Fibroblast of lung (primary cell): ENCODE measurements at regions not wholly inside any gene's neighbourhood (a gene's known extent, or its start where the extent isn't known, plus 50 kb on each side); places are given as distances from the start of the nearest gene placed in this dataset.

Source experiments
- CTCF ChIP-seq, 2 donors: IDR thresholded peaks in 1 of 2; conservative IDR thresholded peaks in 1 of 2; 1 replicate in 1 of 2; 2 replicates in 1 of 2; pipeline ENCODE4 v1.5.1; 2011 to 2012; ENCODE audit warnings: low read length in 2 of 2, control low read depth in 1 of 2, inconsistent platforms in 1 of 2, low read depth in 1 of 2, mild to moderate bottlenecking in 1 of 2
- EZH2 ChIP-seq: IDR thresholded peaks from 2 replicates; pipeline ENCODE4 v1.5.1; 2012; ENCODE audit warnings: low read length, control low read depth, mild to moderate bottlenecking; ENCODE audit errors: missing control alignments

GRCh38 chr4:176498617-176499256 lies 179.0 kb downstream of the SPCS3 start:
- TF ChIP-seq CTCF (conservative IDR thresholded peaks at IDR 0.05 in 1 of 2, IDR thresholded peaks at IDR 0.05 in 1 of 2; ENCODE audit: low read depth in 1 of 2, low read length in 2 of 2) (no peak), EZH2 (no peak)
